ENCODE measurements at regions not wholly inside any gene's neighbourhood (a gene's known extent, or its start where the extent isn't known, plus 50 kb on each side); places are given as distances from the start of the nearest gene placed in this dataset.

- TF ChIP-seq RXRA (IDR thresholded peaks at IDR 0.05) (no peak), FOXA2 (IDR thresholded peaks at IDR 0.05) (no peak), HNF4G (IDR thresholded peaks at IDR 0.05) (no peak), TAF1 (conservative IDR thresholded peaks at IDR 0.05) (no peak), FOXA1 (IDR thresholded peaks at IDR 0.05) (no peak), RAD21 (IDR thresholded peaks at IDR 0.05) (no peak), SP1 (IDR thresholded peaks at IDR 0.05) (no peak), GABPA (IDR thresholded peaks at IDR 0.05 in 1 of 2, conservative IDR thresholded peaks at IDR 0.05 in 1 of 2) (no peak), MAX (IDR thresholded peaks at IDR 0.05) (no peak), NR2F2 (IDR thresholded peaks at IDR 0.05) (no peak), REST (IDR thresholded peaks at IDR 0.05) (no peak)
- TF ChIP-seq, protein P1, sequence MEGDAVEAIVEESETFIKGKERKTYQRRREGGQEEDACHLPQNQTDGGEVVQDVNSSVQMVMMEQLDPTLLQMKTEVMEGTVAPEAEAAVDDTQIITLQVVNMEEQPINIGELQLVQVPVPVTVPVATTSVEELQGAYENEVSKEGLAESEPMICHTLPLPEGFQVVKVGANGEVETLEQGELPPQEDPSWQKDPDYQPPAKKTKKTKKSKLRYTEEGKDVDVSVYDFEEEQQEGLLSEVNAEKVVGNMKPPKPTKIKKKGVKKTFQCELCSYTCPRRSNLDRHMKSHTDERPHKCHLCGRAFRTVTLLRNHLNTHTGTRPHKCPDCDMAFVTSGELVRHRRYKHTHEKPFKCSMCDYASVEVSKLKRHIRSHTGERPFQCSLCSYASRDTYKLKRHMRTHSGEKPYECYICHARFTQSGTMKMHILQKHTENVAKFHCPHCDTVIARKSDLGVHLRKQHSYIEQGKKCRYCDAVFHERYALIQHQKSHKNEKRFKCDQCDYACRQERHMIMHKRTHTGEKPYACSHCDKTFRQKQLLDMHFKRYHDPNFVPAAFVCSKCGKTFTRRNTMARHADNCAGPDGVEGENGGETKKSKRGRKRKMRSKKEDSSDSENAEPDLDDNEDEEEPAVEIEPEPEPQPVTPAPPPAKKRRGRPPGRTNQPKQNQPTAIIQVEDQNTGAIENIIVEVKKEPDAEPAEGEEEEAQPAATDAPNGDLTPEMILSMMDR (IDR thresholded peaks at IDR 0.05; ENCODE audit: low read depth, low read length, missing input control) = no peak
- TF ChIP-seq, protein P2, sequence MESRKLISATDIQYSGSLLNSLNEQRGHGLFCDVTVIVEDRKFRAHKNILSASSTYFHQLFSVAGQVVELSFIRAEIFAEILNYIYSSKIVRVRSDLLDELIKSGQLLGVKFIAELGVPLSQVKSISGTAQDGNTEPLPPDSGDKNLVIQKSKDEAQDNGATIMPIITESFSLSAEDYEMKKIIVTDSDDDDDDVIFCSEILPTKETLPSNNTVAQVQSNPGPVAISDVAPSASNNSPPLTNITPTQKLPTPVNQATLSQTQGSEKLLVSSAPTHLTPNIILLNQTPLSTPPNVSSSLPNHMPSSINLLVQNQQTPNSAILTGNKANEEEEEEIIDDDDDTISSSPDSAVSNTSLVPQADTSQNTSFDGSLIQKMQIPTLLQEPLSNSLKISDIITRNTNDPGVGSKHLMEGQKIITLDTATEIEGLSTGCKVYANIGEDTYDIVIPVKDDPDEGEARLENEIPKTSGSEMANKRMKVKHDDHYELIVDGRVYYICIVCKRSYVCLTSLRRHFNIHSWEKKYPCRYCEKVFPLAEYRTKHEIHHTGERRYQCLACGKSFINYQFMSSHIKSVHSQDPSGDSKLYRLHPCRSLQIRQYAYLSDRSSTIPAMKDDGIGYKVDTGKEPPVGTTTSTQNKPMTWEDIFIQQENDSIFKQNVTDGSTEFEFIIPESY (IDR thresholded peaks at IDR 0.05) = no peak
- Histone ChIP-seq H3K9me3 (ENCODE audit: control insufficient read depth in 4 of 4, low read length in 3 of 4) (no peaks in the 10 kb centered on the region), H3K27me3 (ENCODE audit: control insufficient read depth in 4 of 4, insufficient read depth in 4 of 4, low read length in 3 of 4) (peaks cover 0 to 2% (median 0%) of the 10 kb centered on the region in 4 donors), H3K4me1 (ENCODE audit: control insufficient read depth in 4 of 4, insufficient read depth in 4 of 4, low read length in 3 of 4) (no peaks in the 10 kb centered on the region), H3K4me3 (ENCODE audit: low read depth in 1 of 3, low read length in 3 of 3) (no peak overlapping the region), H3K9ac (ENCODE audit: low read depth in 1 of 2, low read length in 2 of 2) (no peak overlapping the region), H3K27ac (ENCODE audit: low read depth in 1 of 2, low read length in 2 of 2) (no peak overlapping the region), H3K36me3 (ENCODE audit: control insufficient read depth in 4 of 4, insufficient read depth in 3 of 4, low read depth in 1 of 4, low read length in 3 of 4) (no peaks in the 10 kb centered on the region)
- WGBS = 90% methylated on average over 4 of the region's 4 CpGs
- no peak for DNase-seq (ENCODE audit: low spot score)
These were observed 1848.6 kb upstream of the CELF4 start for GRCh38 chr18:39414009-39414700.

DNA sequence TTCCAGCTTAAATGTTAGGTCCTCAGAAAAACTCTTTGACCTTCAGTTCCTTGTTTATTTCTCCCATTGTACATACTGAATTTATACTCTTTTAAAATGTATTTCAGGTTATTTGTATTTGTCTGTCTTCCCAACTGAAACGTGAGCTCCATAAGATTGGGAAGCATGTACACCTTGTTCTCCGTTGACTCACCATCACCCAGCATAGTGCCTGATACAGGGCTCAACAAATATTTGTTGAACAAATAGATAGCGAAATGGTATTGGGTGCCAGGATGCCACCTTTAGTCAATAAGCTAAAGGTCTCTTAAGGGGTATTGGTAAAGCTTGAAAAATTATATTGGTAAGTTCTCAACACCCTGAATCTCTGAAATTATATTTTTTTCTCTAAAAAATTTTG lies 1841.3 kb upstream of the CELF4 start:
- no peak overlapping the region for H3K9ac ChIP-seq (ENCODE audit: low read depth in 1 of 2, low read length in 2 of 2)
- no peaks in the 10 kb centered on the region for H3K36me3 ChIP-seq (ENCODE audit: control insufficient read depth in 4 of 4, insufficient read depth in 3 of 4, low read depth in 1 of 4, low read length in 3 of 4)
- H3K4me1 ChIP-seq (ENCODE audit: control insufficient read depth in 4 of 4, insufficient read depth in 4 of 4, low read length in 3 of 4) = peaks cover 0 to 6% (median 4%) of the 10 kb centered on the region in 4 donors
- H3K4me3 ChIP-seq (ENCODE audit: low read depth in 1 of 3, low read length in 3 of 3) = no peak overlapping the region
- WGBS = 38% methylated on average over 3 of the region's 3 CpGs
- DNase-seq (ENCODE audit: low spot score) = no peak
- no peak overlapping the region for H3K27ac ChIP-seq (ENCODE audit: low read depth in 1 of 2, low read length in 2 of 2)
- no peaks in the 10 kb centered on the region for H3K9me3 ChIP-seq (ENCODE audit: control insufficient read depth in 4 of 4, low read length in 3 of 4)
- H3K27me3 ChIP-seq (ENCODE audit: control insufficient read depth in 4 of 4, insufficient read depth in 4 of 4, low read length in 3 of 4) = no peaks in the 10 kb centered on the region
- TF ChIP-seq YY1 (IDR thresholded peaks at IDR 0.05) (peak; percentile 25), EGR1 (IDR thresholded peaks at IDR 0.05; ENCODE audit: low read depth in 2 of 2) (no peak), HNF4G (IDR thresholded peaks at IDR 0.05) (no peak), GABPA (IDR thresholded peaks at IDR 0.05 in 1 of 2, conservative IDR thresholded peaks at IDR 0.05 in 1 of 2) (peak in 1 of 2 donors; percentile 12), TAF1 (conservative IDR thresholded peaks at IDR 0.05) (no peak), RAD21 (IDR thresholded peaks at IDR 0.05) (peak in 1 of 2 donors; percentile 45), FOXA1 (IDR thresholded peaks at IDR 0.05) (peak; percentile 21), JUND (IDR thresholded peaks at IDR 0.05) (peak in 1 of 2 donors; percentile 56), REST (IDR thresholded peaks at IDR 0.05) (no peak), FOXA2 (IDR thresholded peaks at IDR 0.05) (peak; percentile 86), RXRA (IDR thresholded peaks at IDR 0.05) (peak in 1 of 2 donors; percentile 57), MAX (IDR thresholded peaks at IDR 0.05) (no peak)
- TF ChIP-seq, protein P1 (IDR thresholded peaks at IDR 0.05; ENCODE audit: low read depth, low read length, missing input control) = no peak

Measured in liver (tissue), 8 donors.